GM12872 (cell line): ENCODE measurements at regions not wholly inside any gene's neighbourhood (a gene's known extent, or its start where the extent isn't known, plus 50 kb on each side); places are given as distances from the start of the nearest gene placed in this dataset.

ENCODE experiments used
- TF ChIP-seq, protein P1 (sequence below): IDR thresholded peaks from 3 replicates; pipeline ENCODE4 v1.5.1; 2011; ENCODE audit warnings: low read depth, mild to moderate bottlenecking, low read length, moderate library complexity; ENCODE audit not compliant: insufficient read depth

DNA sequence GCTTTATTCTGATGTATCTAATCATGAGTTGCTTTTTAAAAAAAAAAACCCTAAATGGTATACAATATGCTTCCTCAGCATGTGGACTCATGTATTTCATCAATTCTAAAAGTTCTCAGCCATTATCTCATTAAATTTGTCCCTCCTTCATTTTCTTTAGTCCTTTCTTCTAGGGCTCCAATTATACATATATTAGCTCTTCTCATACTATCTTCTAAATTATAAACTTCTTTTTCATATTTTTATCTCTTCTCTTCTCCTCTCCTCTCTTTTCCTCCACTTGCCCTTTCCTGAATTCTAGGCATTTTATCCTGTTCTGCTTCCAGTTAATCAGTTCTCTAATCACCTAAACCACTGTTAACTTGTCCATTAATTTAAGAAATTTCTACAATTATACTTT is 55.0 kb upstream of the IL33 start:
- TF ChIP-seq, protein P1, sequence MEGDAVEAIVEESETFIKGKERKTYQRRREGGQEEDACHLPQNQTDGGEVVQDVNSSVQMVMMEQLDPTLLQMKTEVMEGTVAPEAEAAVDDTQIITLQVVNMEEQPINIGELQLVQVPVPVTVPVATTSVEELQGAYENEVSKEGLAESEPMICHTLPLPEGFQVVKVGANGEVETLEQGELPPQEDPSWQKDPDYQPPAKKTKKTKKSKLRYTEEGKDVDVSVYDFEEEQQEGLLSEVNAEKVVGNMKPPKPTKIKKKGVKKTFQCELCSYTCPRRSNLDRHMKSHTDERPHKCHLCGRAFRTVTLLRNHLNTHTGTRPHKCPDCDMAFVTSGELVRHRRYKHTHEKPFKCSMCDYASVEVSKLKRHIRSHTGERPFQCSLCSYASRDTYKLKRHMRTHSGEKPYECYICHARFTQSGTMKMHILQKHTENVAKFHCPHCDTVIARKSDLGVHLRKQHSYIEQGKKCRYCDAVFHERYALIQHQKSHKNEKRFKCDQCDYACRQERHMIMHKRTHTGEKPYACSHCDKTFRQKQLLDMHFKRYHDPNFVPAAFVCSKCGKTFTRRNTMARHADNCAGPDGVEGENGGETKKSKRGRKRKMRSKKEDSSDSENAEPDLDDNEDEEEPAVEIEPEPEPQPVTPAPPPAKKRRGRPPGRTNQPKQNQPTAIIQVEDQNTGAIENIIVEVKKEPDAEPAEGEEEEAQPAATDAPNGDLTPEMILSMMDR = no peak

DNA sequence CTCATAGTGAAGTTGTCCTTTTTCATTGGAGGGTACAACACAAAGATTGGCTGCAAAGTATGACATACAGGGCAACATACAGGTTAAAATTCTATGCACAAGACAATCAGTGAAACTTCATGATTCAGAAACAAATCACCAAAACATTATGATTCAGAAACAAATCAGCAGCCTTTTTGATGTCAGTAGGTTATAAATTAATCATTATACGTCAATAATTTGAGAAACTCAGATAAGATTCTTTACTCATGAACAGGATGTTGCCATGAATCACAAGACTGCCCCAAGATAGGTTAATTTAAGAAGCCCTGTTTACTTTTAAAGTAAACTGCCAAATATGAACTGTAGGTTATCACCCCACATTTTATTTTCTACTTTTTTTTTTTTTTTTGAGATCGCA is 62.2 kb upstream of the IL33 start:
- TF ChIP-seq, protein P1 = no peak

GRCh38 chr9:6152788-6153187 is 62.8 kb upstream of the IL33 start:
- TF ChIP-seq, protein P1 = no peak

DNA sequence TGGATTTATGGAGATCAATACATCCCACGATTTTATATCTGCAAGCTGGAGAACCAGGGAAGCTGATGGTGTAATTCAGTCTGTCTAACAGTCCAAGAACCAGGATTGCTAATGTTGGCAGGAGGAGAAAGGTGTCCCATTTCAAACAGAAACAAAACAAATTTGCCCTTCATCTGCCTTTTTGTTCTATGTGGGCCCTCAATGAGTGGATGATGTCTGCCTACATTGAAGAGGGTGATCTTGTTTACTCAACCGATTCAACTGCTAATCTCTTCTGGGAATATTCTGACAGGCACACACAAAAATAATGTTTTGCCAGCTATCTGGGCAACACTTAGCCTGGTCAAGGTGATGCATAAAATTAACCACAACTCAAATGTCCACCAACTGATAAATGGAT is 65.1 kb upstream of the IL33 start:
- TF ChIP-seq, protein P1 = no peak

- TF ChIP-seq, protein P1 = no peak
Observed at GRCh38 chr9:6149315-6149714, 66.3 kb upstream of the IL33 start.

DNA sequence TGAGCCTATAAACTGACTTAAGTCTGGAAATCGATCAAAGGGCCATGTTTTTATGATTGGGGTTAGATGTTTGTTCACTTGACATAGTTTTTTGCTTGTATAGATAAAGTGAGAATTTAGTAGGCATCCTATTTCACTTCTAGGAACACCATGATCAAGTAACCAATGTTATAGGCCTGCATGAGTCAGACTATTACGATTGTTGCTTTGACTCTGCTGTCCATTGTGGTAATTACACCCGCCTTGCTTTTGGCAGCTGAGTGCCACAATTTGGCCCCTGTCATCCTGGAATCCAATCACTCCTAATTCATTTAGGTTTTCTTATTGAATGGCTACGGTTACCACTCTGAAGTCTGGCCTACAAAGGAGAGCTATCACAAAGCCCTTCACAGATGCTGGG is 67.8 kb upstream of the IL33 start:
- TF ChIP-seq, protein P1 = no peak

DNA sequence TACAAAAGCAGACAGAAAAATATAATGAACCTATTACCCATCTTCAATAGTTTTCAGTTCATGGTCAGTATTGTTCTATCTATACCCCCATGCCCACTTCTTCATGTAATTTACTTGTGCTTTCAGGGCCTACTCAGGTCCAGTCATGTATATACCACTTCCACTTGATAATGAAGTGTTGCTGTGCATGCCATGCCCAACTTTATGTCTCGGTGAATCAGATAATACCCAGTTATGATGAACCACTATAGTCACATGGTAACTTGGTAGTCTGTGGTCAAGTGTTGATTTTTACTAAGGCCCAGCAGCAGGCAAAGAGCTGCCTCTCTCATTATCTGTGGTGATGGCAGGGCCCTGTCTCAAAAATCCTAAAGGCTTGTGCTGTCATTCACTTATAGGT is 70.7 kb upstream of the IL33 start:
- TF ChIP-seq, protein P1 = no peak
